Smooth muscle cell of the brain vasculature (primary cell): ENCODE measurements at regions not wholly inside any gene's neighbourhood (a gene's known extent, or its start where the extent isn't known, plus 50 kb on each side); places are given as distances from the start of the nearest gene placed in this dataset.

Source experiments
- DNase-seq: peaks from one replicate; pipeline ENCODE4 v3.0.0-alpha.2; 2012; ENCODE audit warnings: low read depth, low spot score

GRCh38 chr11:128407962-128408361, 179.4 kb downstream of the ETS1 start:
- no peak for DNase-seq

- no peak for DNase-seq
Observed at GRCh38 chr11:128405714-128406662, 181.4 kb downstream of the ETS1 start.

- no peak for DNase-seq
Observed at GRCh38 chr11:128405112-128405511, 182.2 kb downstream of the ETS1 start.

GRCh38 chr11:128404437-128404836, 182.9 kb downstream of the ETS1 start:
- no peak for DNase-seq

GRCh38 chr11:128400382-128401203, 186.8 kb downstream of the ETS1 start:
- no peak for DNase-seq

- peak; percentile 41 for DNase-seq
Observed at GRCh38 chr11:128399251-128400121, 187.9 kb downstream of the ETS1 start.

- no peak for DNase-seq
Observed at GRCh38 chr11:128398517-128399250, 188.7 kb downstream of the ETS1 start.

GRCh38 chr11:128397362-128397761, 190.0 kb downstream of the ETS1 start:
- DNase-seq, result no peak

GRCh38 chr11:128394431-128395089, 192.8 kb downstream of the ETS1 start:
- DNase-seq, result peak; percentile 26

GRCh38 chr11:128392259-128392658, 195.1 kb downstream of the ETS1 start:
- no peak for DNase-seq

- DNase-seq, result no peak
Observed at GRCh38 chr11:128391811-128392210, 195.5 kb downstream of the ETS1 start.

GRCh38 chr11:128390246-128390645, 197.1 kb downstream of the ETS1 start:
- DNase-seq, result no peak

- DNase-seq, result no peak
Observed at GRCh38 chr11:128389461-128389976, 197.8 kb downstream of the ETS1 start.

- no peak for DNase-seq
Observed at GRCh38 chr11:128388206-128388815, 199.0 kb downstream of the ETS1 start.

GRCh38 chr11:128379587-128380580, 207.5 kb downstream of the ETS1 start:
- DNase-seq, result no peak

GRCh38 chr11:128375961-128376360, 211.4 kb downstream of the ETS1 start:
- DNase-seq, result no peak

GRCh38 chr11:128374026-128374425, 213.3 kb downstream of the ETS1 start:
- DNase-seq, result no peak

GRCh38 chr11:128372977-128373376, 214.4 kb downstream of the ETS1 start:
- DNase-seq, result no peak
